BJ (cell line): ENCODE measurements at regions not wholly inside any gene's neighbourhood (a gene's known extent, or its start where the extent isn't known, plus 50 kb on each side); places are given as distances from the start of the nearest gene placed in this dataset.

Experiments used
- CTCF ChIA-PET: fragments of 350-600 bp; formaldehyde crosslinking; extraction: SDS; loops from one replicate; lab custom pipeline; 2021; ENCODE audit warnings: antibody characterized with exemption, inconsistent platforms; lab: Yijun Ruan, JAX
- POLR2A ChIA-PET: fragments of 300-600 bp; sonication (Branson Sonifier 250); formaldehyde crosslinking; extraction: SDS; loops from one replicate; lab custom pipeline; 2021; ENCODE audit warnings: antibody characterized with exemption; lab: Charles Lee
- DNase-seq: peaks from one replicate; pipeline ENCODE4 v3.0.0-alpha.2; 2011; ENCODE audit warnings: low read depth
- H3K27me3 ChIP-seq: 2 replicates; pipeline ENCODE4 v1.6.0; 2011; ENCODE audit warnings: low read length; ENCODE audit not compliant: control insufficient read depth, insufficient read depth
- H3K36me3 ChIP-seq: 2 replicates; pipeline ENCODE4 v1.5.1; 2011; ENCODE audit warnings: low read length; ENCODE audit not compliant: control insufficient read depth, insufficient read depth
- H3K4me3 ChIP-seq: 2 replicates; pipeline ENCODE4 v1.5.1; 2011; ENCODE audit warnings: low read depth, mild to moderate bottlenecking, control low read depth, low read length
- CTCF ChIP-seq: IDR thresholded peaks from 2 replicates; pipeline ENCODE4 v1.5.1; 2011; ENCODE audit warnings: low read depth, mild to moderate bottlenecking, control low read depth, inconsistent platforms, low read length, moderate library complexity; ENCODE audit not compliant: insufficient read depth

DNA sequence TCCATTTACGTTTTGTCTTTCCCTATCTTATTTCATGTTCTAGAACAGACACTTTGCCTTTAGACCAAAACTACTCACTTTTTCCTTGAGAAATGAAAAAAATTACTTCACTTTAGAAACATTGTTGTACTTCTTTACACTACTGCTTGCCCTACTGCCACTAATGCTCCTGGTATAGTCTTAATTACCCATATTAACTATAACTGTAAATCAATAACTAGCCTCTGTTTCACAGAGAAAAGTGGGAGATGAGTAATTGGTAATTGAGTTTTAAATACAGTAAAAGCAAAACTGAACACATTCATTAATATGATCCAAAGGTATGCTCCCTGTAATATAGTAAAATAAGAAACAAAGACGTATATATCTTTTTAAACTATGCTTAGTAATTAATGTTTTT lies 111.1 kb upstream of the JADE1 start:
- Histone ChIP-seq H3K36me3 (no peaks in the 10 kb centered on the region), H3K4me3 (no peak overlapping the region), H3K27me3 (no peaks in the 10 kb centered on the region)
- DNase-seq, result no peak
- POLR2A ChIA-PET, result no interaction called here
- CTCF ChIA-PET, result no interaction called here
- no peak for TF ChIP-seq CTCF

DNA sequence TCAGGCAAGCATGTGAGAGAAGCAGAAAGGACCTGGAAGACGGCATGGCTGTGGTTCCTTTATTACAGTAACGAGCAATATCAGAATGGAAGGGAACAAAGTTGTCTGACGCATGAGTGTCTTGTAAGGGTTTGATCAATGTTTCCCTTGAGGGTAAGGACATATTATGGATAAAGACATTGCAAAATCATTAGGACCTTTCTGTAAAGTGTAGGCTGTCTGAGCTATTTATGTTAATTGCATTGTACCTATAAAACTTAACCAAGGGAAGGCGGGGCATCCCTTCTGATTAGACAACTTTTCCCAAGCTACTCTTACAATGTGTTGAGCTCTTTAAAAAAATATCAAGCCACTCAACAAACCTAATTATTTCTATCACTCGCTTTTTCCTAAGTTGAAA lies 112.2 kb upstream of the JADE1 start:
- POLR2A ChIA-PET, result no interaction called here
- no peak for DNase-seq
- no peaks in the 10 kb centered on the region for H3K36me3 ChIP-seq
- TF ChIP-seq CTCF, result no peak
- no peaks in the 10 kb centered on the region for H3K27me3 ChIP-seq
- no peak overlapping the region for H3K4me3 ChIP-seq
- CTCF ChIA-PET, result interaction anchor here (1.0 kb wide), 1 partner anchor 10 kb away, joined by 3 read pairs; no protein-coding TSS in a partner anchor

- H3K36me3 ChIP-seq, result no peaks in the 10 kb centered on the region
- no peak for TF ChIP-seq CTCF
- CTCF ChIA-PET, result interaction anchor here (0.9 to 1.3 kb wide), 2 partner anchors 9 to 15 kb away, joined by 3 read pairs; no protein-coding TSS in a partner anchor
- no peaks in the 10 kb centered on the region for H3K27me3 ChIP-seq
- POLR2A ChIA-PET, result no interaction called here
- no peak overlapping the region for H3K4me3 ChIP-seq
- no peak for DNase-seq
Observed at GRCh38 chr4:128690011-128690410, 119.5 kb upstream of the JADE1 start.

- CTCF ChIA-PET, result interaction anchor here (0.6 to 1.2 kb wide), 2 partner anchors 8 to 12 kb away, joined by 3 to 4 read pairs; no protein-coding TSS in a partner anchor
- POLR2A ChIA-PET, result no interaction called here
Observed at GRCh38 chr4:128688846-128689437, 120.6 kb upstream of the JADE1 start.

More at GRCh38 chr4:128688846-128689437, 120.6 kb upstream of the JADE1 start:
- H3K27me3 ChIP-seq, result no peaks in the 10 kb centered on the region
- no peaks in the 10 kb centered on the region for H3K36me3 ChIP-seq
- no peak overlapping the region for H3K4me3 ChIP-seq
- no peak for DNase-seq
- no peak for TF ChIP-seq CTCF
